Astrocyte (in vitro differentiated cells and primary cell): ENCODE measurements at regions not wholly inside any gene's neighbourhood (a gene's known extent, or its start where the extent isn't known, plus 50 kb on each side); places are given as distances from the start of the nearest gene placed in this dataset.

Source experiments
- DNase-seq: peaks from one replicate; pipeline ENCODE4 v3.0.0-alpha.2; 2010; ENCODE audit warnings: low read depth
- FAIRE-seq: peaks from 2 replicates; lab custom pipeline; 2011; peaks lifted over from hg19 to GRCh38; lab: Jason Lieb, UNC
- H2AFZ ChIP-seq: 2 replicates; pipeline ENCODE4 v1.6.0; 2012; ENCODE audit warnings: low read depth, low read length, inconsistent platforms
- H3K27ac ChIP-seq: 2 replicates; pipeline ENCODE4 v1.5.1; 2011; ENCODE audit warnings: low read depth, low read length, inconsistent platforms
- H3K27me3 ChIP-seq: 2 replicates; pipeline ENCODE4 v1.6.0; 2011; ENCODE audit warnings: low read length, inconsistent platforms; ENCODE audit not compliant: insufficient read depth
- H3K36me3 ChIP-seq: 2 replicates; pipeline ENCODE4 v1.5.1; 2011; ENCODE audit warnings: low read length, inconsistent platforms; ENCODE audit not compliant: insufficient read depth
- H3K4me1 ChIP-seq: 2 replicates; pipeline ENCODE4 v1.5.1; 2011; ENCODE audit warnings: low read length, inconsistent platforms; ENCODE audit not compliant: insufficient read depth
- H3K4me2 ChIP-seq: 2 replicates; pipeline ENCODE4 v1.6.0; 2012; ENCODE audit warnings: low read length, inconsistent platforms
- H3K4me3 ChIP-seq: 2 replicates; pipeline ENCODE4 v1.5.1; 2011; ENCODE audit warnings: low read depth, mild to moderate bottlenecking, low read length, inconsistent platforms; ENCODE audit not compliant: insufficient read depth
- H3K79me2 ChIP-seq: 2 replicates; pipeline ENCODE4 v1.6.0; 2012; ENCODE audit warnings: mild to moderate bottlenecking, low read length, inconsistent platforms; ENCODE audit not compliant: insufficient read depth
- H3K9ac ChIP-seq: 2 replicates; pipeline ENCODE4 v1.6.0; 2012; ENCODE audit warnings: mild to moderate bottlenecking, low read length, inconsistent platforms
- H3K9me3 ChIP-seq: 2 replicates; pipeline ENCODE4 v1.5.1; 2012; ENCODE audit warnings: low read depth, mild to moderate bottlenecking, low read length, inconsistent platforms; ENCODE audit not compliant: insufficient read depth
- H4K20me1 ChIP-seq: 2 replicates; pipeline ENCODE4 v1.6.0; 2012; ENCODE audit warnings: low read length, inconsistent platforms; ENCODE audit not compliant: insufficient read depth
- H3K27ac Mint-ChIP-seq: one replicate; pipeline ENCODE4 v1.8.0; 2021; ENCODE audit warnings: mild to moderate bottlenecking, mixed read lengths; ENCODE audit not compliant: unreplicated experiment
- H3K27me3 Mint-ChIP-seq: one replicate; pipeline ENCODE4 v1.8.0; 2021; ENCODE audit warnings: low read depth, mixed read lengths; ENCODE audit not compliant: unreplicated experiment
- H3K36me3 Mint-ChIP-seq: one replicate; pipeline ENCODE4 v1.8.0; 2021; ENCODE audit warnings: low read depth, mixed read lengths; ENCODE audit not compliant: unreplicated experiment
- H3K4me1 Mint-ChIP-seq: one replicate; pipeline ENCODE4 v1.8.0; 2021; ENCODE audit warnings: low read depth, mixed read lengths; ENCODE audit not compliant: unreplicated experiment
- H3K4me3 Mint-ChIP-seq: one replicate; pipeline ENCODE4 v1.8.0; 2021; ENCODE audit warnings: mild to moderate bottlenecking, moderate library complexity, mixed read lengths; ENCODE audit not compliant: unreplicated experiment
- H3K9me3 Mint-ChIP-seq: one replicate; pipeline ENCODE4 v1.8.0; 2021; ENCODE audit warnings: mild to moderate bottlenecking, mixed read lengths; ENCODE audit not compliant: unreplicated experiment
- EZH2 ChIP-seq: IDR thresholded peaks from 2 replicates; pipeline ENCODE4 v1.6.1; 2012; ENCODE audit warnings: mild to moderate bottlenecking, low read length, inconsistent platforms; ENCODE audit not compliant: insufficient read depth
- TF ChIP-seq, protein P1 (sequence below): IDR thresholded peaks from 2 replicates; pipeline ENCODE4 v1.5.1; 2011; ENCODE audit warnings: low read depth, mild to moderate bottlenecking, inconsistent platforms, low read length, moderate library complexity; ENCODE audit not compliant: insufficient read depth

- Histone ChIP-seq H4K20me1 (no peaks in the 10 kb centered on the region), H3K27me3 (no peaks in the 10 kb centered on the region), H3K9ac (no peak overlapping the region), H2AFZ (no peak overlapping the region), H3K9me3 (peaks cover 3% of the 10 kb centered on the region), H3K79me2 (no peaks in the 10 kb centered on the region), H3K4me3 (no peak overlapping the region), H3K4me2 (no peak overlapping the region), H3K27ac (no peak overlapping the region), H3K4me1 (no peaks in the 10 kb centered on the region), H3K36me3 (no peaks in the 10 kb centered on the region)
- Mint-ChIP-seq H3K4me3 (no peak overlapping the region), H3K27me3 (no peaks in the 10 kb centered on the region), H3K9me3 (no peaks in the 10 kb centered on the region), H3K4me1 (no peaks in the 10 kb centered on the region), H3K27ac (no peak overlapping the region), H3K36me3 (no peaks in the 10 kb centered on the region)
- TF ChIP-seq, protein P1, sequence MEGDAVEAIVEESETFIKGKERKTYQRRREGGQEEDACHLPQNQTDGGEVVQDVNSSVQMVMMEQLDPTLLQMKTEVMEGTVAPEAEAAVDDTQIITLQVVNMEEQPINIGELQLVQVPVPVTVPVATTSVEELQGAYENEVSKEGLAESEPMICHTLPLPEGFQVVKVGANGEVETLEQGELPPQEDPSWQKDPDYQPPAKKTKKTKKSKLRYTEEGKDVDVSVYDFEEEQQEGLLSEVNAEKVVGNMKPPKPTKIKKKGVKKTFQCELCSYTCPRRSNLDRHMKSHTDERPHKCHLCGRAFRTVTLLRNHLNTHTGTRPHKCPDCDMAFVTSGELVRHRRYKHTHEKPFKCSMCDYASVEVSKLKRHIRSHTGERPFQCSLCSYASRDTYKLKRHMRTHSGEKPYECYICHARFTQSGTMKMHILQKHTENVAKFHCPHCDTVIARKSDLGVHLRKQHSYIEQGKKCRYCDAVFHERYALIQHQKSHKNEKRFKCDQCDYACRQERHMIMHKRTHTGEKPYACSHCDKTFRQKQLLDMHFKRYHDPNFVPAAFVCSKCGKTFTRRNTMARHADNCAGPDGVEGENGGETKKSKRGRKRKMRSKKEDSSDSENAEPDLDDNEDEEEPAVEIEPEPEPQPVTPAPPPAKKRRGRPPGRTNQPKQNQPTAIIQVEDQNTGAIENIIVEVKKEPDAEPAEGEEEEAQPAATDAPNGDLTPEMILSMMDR: no peak
- TF ChIP-seq EZH2: no peak
- FAIRE-seq (no peak), DNase-seq (no peak)
Observed at GRCh38 chr9:103410059-103410458, 414.9 kb downstream of the CYLC2 start.

- H3K4me1 ChIP-seq: no peaks in the 10 kb centered on the region
- no peak overlapping the region for H3K4me3 Mint-ChIP-seq
- H3K9ac ChIP-seq: no peak overlapping the region
- H3K27me3 Mint-ChIP-seq: no peaks in the 10 kb centered on the region
- no peaks in the 10 kb centered on the region for H3K36me3 ChIP-seq
- FAIRE-seq (no peak), DNase-seq (no peak)
- no peak overlapping the region for H3K4me3 ChIP-seq
- no peak overlapping the region for H3K4me2 ChIP-seq
- no peak overlapping the region for H2AFZ ChIP-seq
- no peaks in the 10 kb centered on the region for H3K9me3 ChIP-seq
- no peaks in the 10 kb centered on the region for H3K4me1 Mint-ChIP-seq
- no peak overlapping the region for H3K27ac ChIP-seq
- H3K9me3 Mint-ChIP-seq: peaks cover 2% of the 10 kb centered on the region
- TF ChIP-seq, protein P1: no peak
- no peak for TF ChIP-seq EZH2
- no peaks in the 10 kb centered on the region for H3K79me2 ChIP-seq
- no peaks in the 10 kb centered on the region for H3K36me3 Mint-ChIP-seq
- no peak overlapping the region for H3K27ac Mint-ChIP-seq
- no peaks in the 10 kb centered on the region for H4K20me1 ChIP-seq
- no peaks in the 10 kb centered on the region for H3K27me3 ChIP-seq
Observed at GRCh38 chr9:103427696-103428095, 432.6 kb downstream of the CYLC2 start.

GRCh38 chr9:103430469-103430868, 435.3 kb downstream of the CYLC2 start:
- Histone ChIP-seq H3K36me3 (no peaks in the 10 kb centered on the region), H3K79me2 (no peaks in the 10 kb centered on the region), H3K4me3 (no peak overlapping the region), H4K20me1 (no peaks in the 10 kb centered on the region), H3K4me2 (no peak overlapping the region), H3K4me1 (no peaks in the 10 kb centered on the region), H3K27ac (no peak overlapping the region), H3K9me3 (no peaks in the 10 kb centered on the region), H2AFZ (no peak overlapping the region), H3K9ac (no peak overlapping the region), H3K27me3 (no peaks in the 10 kb centered on the region)
- peaks cover 8% of the 10 kb centered on the region for H3K9me3 Mint-ChIP-seq
- FAIRE-seq (no peak), DNase-seq (no peak)
- no peaks in the 10 kb centered on the region for H3K36me3 Mint-ChIP-seq
- H3K27me3 Mint-ChIP-seq: no peaks in the 10 kb centered on the region
- H3K4me1 Mint-ChIP-seq: no peaks in the 10 kb centered on the region
- H3K4me3 Mint-ChIP-seq: no peak overlapping the region
- no peak for TF ChIP-seq EZH2
- TF ChIP-seq, protein P1: no peak
- H3K27ac Mint-ChIP-seq: no peak overlapping the region
